Immature natural killer cell (primary cell): ENCODE measurements at regions not wholly inside any gene's neighbourhood (a gene's known extent, or its start where the extent isn't known, plus 50 kb on each side); places are given as distances from the start of the nearest gene placed in this dataset.

ENCODE experiments used
- DNase-seq, 3 donors: peaks; one replicate each; pipeline ENCODE4 v3.0.0; 2022; ENCODE audit warnings: mixed read lengths in 1 of 3
- H3K27ac Mint-ChIP-seq, 6 donors: one replicate each; pipeline ENCODE4 v1.8.0; 2020; ENCODE audit warnings: mixed read lengths in 6 of 6, mild to moderate bottlenecking in 5 of 6, inconsistent platforms in 4 of 6, moderate library complexity in 3 of 6
- H3K27me3 Mint-ChIP-seq, 3 donors: one replicate each; pipeline ENCODE4 v1.8.0; 2020 to 2021; ENCODE audit warnings: low read depth in 3 of 3, mild to moderate bottlenecking in 3 of 3, mixed read lengths in 3 of 3, moderate library complexity in 3 of 3, inconsistent platforms in 1 of 3
- H3K36me3 Mint-ChIP-seq, 3 donors: one replicate each; pipeline ENCODE4 v1.8.0; 2020; ENCODE audit warnings: mixed read lengths in 3 of 3, inconsistent platforms in 2 of 3, mild to moderate bottlenecking in 2 of 3
- H3K4me1 Mint-ChIP-seq, 2 donors: one replicate each; pipeline ENCODE4 v1.8.0; 2020; ENCODE audit warnings: inconsistent platforms in 2 of 2, mild to moderate bottlenecking in 2 of 2, mixed read lengths in 2 of 2, moderate library complexity in 1 of 2
- H3K4me3 Mint-ChIP-seq, 5 donors: one replicate each; pipeline ENCODE4 v1.8.0; 2020; ENCODE audit warnings: mild to moderate bottlenecking in 5 of 5, mixed read lengths in 5 of 5, inconsistent platforms in 3 of 5, moderate library complexity in 3 of 5
- H3K9me3 Mint-ChIP-seq, 6 donors: one replicate each; pipeline ENCODE4 v1.8.0; 2020; ENCODE audit warnings: mild to moderate bottlenecking in 6 of 6, mixed read lengths in 6 of 6, inconsistent platforms in 4 of 6, moderate library complexity in 3 of 6

DNA sequence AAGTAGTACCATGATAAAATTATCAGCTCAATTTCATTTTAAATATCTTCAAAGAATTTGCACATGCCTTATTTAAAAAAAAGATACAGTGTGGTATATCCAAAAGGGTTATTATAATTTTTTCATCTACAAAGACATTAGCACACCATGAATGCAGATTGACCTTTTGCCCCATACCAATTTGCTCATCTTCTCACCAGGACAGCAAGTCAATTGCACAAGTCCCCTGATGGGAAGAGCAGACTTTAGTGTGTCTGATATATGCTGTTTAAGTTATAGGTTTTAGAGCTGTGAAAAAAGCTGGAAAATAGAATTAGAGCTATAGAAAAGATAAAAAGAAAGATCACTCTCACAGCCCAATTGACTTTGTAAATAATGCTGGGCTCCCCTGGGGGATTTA, 325.8 kb upstream of the CDH6 start:
- Mint-ChIP-seq H3K9me3 (peaks cover 6 to 31% (median 18%) of the 10 kb centered on the region in 6 donors), H3K4me3 (no peak overlapping the region), H3K27ac (no peak overlapping the region), H3K4me1 (no peaks in the 10 kb centered on the region), H3K27me3 (peaks cover 0 to 4% (median 0%) of the 10 kb centered on the region in 3 donors), H3K36me3 (peaks cover 0 to 4% (median 0%) of the 10 kb centered on the region in 3 donors)
- DNase-seq, result no peak

DNA sequence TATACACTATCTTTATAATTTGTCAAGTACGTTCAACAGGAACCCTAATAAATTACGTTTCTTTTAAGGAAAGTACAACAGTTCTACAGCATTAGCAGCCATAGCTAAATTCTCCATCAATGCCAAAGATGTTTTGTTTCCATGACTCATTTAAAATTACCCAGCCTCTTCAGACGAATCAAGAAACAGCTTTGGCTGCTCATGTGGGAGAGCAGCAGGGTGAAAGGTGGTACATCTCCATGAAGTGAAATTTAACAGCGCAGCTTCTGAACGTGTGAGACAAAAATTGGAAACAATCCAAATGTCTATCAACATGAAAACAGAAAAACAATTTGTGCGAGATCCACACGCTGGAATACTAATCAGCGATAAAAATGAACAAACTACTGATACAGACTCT, 327.3 kb upstream of the CDH6 start:
- Mint-ChIP-seq H3K4me1 (no peaks in the 10 kb centered on the region), H3K9me3 (peaks cover 6 to 21% (median 13%) of the 10 kb centered on the region in 6 donors), H3K4me3 (no peak overlapping the region), H3K36me3 (no peaks in the 10 kb centered on the region), H3K27ac (no peak overlapping the region), H3K27me3 (peaks cover 0 to 4% (median 0%) of the 10 kb centered on the region in 3 donors)
- no peak for DNase-seq

DNA sequence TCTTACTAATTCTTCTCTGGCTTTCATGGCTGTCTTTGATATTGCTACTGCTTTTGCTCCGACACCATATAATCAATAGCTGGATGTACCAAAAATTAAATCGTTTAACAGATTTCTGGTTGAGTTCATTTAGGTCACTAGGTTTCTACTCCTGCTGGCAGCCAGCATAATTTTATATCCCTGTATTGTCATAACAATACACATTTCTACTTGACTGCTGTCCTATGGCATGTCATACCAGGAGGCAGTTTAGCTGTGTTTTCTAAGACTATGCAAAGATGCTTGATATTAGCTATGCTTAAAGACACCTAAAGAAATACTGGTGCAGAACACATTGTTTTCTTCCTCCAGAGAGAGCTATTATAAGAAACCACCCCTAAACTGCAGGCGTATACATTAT, 337.2 kb upstream of the CDH6 start:
- Mint-ChIP-seq H3K9me3 (peaks cover 9 to 56% (median 25%) of the 10 kb centered on the region in 6 donors), H3K4me1 (no peaks in the 10 kb centered on the region), H3K27me3 (no peaks in the 10 kb centered on the region), H3K27ac (no peak overlapping the region), H3K4me3 (no peak overlapping the region), H3K36me3 (no peaks in the 10 kb centered on the region)
- DNase-seq, result no peak

DNA sequence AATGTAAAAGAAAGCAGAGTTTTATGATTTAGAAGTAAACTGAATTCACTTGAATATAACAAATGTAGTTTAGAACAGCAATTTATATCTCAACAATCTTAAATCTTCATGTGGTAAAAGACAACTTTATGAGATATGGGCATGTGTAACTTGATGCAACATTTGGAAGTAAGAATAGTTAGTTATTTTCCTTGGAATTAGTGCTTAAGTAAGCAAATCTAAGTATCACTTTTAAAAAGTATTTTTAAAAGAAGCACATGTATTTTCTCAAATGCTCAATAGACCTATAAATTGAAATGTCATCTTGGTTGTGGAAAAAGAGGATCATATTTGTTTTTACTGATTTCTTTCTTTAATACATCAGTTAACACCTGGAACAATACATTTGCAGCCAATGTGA, 340.3 kb upstream of the CDH6 start:
- Mint-ChIP-seq H3K27me3 (peaks cover 0 to 2% (median 0%) of the 10 kb centered on the region in 3 donors), H3K9me3 (peaks cover 10 to 42% (median 17%) of the 10 kb centered on the region in 6 donors), H3K4me3 (no peak overlapping the region), H3K27ac (no peak overlapping the region), H3K4me1 (no peaks in the 10 kb centered on the region), H3K36me3 (no peaks in the 10 kb centered on the region)
- no peak for DNase-seq

DNA sequence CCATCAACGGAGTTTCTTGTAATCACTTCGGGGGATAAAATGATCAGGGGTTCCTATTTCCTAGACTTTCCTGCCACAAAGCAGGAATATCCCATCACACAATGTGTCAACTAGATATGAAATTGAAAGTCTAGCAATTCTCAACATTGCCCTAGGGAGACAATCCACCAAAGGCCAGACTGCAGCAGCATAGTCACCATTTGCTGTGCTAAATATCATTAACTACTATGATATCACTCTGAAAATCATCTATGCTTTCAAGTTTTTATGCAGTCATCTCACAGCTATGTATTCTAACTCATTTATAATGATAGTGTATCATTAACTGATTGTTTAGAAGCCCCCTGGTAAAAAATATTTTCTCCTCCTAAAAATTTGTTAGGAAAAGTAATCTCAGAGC, 342.6 kb upstream of the CDH6 start:
- H3K9me3 Mint-ChIP-seq, result peaks cover 6 to 29% (median 15%) of the 10 kb centered on the region in 6 donors
- H3K4me1 Mint-ChIP-seq, result no peaks in the 10 kb centered on the region
- no peak overlapping the region for H3K4me3 Mint-ChIP-seq

DNA sequence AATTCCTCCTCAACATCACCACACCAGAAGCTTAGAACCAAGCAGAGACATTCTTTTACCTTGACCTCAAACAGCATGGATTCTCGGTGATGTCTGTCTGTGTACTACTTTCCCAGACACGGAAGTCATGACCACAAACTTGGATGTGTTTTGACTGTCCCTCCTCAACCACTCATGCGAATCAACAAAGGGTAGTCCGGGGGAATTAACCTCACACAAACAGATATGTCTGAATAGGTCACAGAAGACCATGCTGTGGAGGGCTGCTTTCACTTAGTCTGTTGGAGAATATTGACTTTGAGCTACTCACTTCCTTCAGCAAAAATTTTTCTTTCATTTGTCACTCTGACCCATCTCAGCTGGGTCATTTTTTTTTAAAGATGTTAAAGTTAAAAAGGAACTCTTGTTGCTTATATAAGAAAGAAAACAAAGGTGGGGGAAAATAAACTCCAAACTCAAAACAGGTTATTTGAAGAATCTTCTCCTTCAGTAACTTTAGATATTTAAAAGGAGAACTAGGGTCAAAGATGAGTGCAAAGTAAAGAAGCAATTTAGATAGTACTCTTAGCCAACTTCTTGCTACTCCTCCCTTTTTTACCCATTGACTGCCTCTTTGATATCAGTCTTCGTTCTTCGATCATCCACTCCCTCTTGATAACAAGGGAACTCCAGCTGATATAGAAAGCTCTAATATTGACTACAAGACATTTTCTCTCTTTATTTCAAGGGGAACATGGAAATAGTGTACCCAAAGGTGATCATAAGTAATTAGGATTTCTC, 343.4 kb upstream of the CDH6 start:
- H3K9me3 Mint-ChIP-seq, result peaks cover 2 to 27% (median 13%) of the 10 kb centered on the region in 6 donors
- no peaks in the 10 kb centered on the region for H3K36me3 Mint-ChIP-seq
- no peaks in the 10 kb centered on the region for H3K4me1 Mint-ChIP-seq
- H3K4me3 Mint-ChIP-seq, result no peak overlapping the region
- no peak overlapping the region for H3K27ac Mint-ChIP-seq
- H3K27me3 Mint-ChIP-seq, result peaks cover 0 to 4% (median 0%) of the 10 kb centered on the region in 3 donors
- no peak for DNase-seq

More for the DNA sequence above, 342.6 kb upstream of the CDH6 start:
- no peak for DNase-seq
- Mint-ChIP-seq H3K36me3 (no peaks in the 10 kb centered on the region), H3K27ac (no peak overlapping the region), H3K27me3 (peaks cover 0 to 4% (median 0%) of the 10 kb centered on the region in 3 donors)

DNA sequence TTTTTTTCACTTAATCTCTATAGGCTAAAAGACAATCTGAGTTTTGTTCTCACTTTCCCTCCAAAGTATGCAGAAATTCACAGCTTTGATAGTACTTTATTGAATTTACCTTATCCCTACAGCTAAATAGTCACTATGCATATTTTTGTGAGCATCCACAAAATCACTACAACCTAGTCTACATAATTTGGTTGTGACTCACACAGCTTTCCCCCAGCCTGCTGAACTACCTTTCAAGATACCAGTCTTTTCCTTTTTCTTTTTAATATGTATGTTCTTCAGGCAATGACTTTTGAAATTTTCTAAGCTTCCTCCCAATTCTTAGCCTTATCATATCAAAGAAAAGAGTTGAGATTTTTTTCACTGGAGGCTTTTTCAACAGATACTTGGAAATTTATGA, 347.3 kb upstream of the CDH6 start:
- H3K4me3 Mint-ChIP-seq, result no peak overlapping the region
- peaks cover 0 to 4% (median 2%) of the 10 kb centered on the region in 3 donors for H3K27me3 Mint-ChIP-seq
- no peaks in the 10 kb centered on the region for H3K4me1 Mint-ChIP-seq
- no peak for DNase-seq
- no peak overlapping the region for H3K27ac Mint-ChIP-seq
- H3K9me3 Mint-ChIP-seq, result peaks cover 3 to 30% (median 12%) of the 10 kb centered on the region in 6 donors
- H3K36me3 Mint-ChIP-seq, result no peaks in the 10 kb centered on the region

DNA sequence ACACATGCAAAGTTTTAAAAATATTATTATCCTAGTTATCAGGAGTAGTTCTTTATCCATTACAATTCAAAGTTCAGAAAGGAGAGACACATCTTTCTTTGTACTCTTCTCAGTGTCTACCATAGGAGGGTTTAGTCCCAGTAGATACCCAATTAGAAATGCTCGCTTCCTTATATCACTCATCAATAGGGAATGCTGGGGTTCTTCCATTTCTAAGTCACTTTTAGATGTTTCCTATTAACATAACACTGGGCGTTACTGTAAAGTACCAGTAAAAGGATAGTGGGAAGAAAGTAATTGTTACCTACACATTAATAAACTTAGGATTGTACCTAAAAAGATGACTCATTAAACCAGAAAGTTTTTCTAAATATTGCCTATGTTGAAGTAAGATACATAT, 348.3 kb upstream of the CDH6 start:
- Mint-ChIP-seq H3K36me3 (no peaks in the 10 kb centered on the region), H3K9me3 (peaks cover 3 to 36% (median 12%) of the 10 kb centered on the region in 6 donors), H3K4me3 (no peak overlapping the region), H3K27me3 (peaks cover 0 to 4% (median 2%) of the 10 kb centered on the region in 3 donors), H3K27ac (no peak overlapping the region), H3K4me1 (no peaks in the 10 kb centered on the region)
- no peak for DNase-seq

DNA sequence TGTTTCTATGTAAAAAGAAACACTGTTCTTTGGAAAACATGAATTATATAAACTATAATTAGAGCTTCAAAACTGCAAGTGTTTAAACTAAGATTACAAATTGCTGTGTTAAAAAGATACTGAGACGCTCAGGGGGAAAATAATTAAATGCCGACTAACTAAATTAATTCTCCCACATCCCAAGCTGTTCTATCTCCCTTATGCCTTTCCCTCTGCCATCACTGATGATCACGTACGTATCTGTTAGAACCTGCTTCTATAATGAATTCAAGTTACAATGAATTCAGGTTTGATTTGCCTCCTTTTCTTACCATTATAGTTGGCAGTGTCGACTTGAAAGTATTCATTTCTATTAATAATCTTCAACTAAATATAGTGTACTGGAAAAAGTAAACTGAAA, 349.9 kb upstream of the CDH6 start:
- Mint-ChIP-seq H3K36me3 (no peaks in the 10 kb centered on the region), H3K4me3 (no peak overlapping the region), H3K27ac (no peak overlapping the region), H3K27me3 (peaks cover 0 to 3% (median 2%) of the 10 kb centered on the region in 3 donors), H3K9me3 (peaks cover 4 to 42% (median 14%) of the 10 kb centered on the region in 6 donors), H3K4me1 (no peaks in the 10 kb centered on the region)
- DNase-seq, result no peak

DNA sequence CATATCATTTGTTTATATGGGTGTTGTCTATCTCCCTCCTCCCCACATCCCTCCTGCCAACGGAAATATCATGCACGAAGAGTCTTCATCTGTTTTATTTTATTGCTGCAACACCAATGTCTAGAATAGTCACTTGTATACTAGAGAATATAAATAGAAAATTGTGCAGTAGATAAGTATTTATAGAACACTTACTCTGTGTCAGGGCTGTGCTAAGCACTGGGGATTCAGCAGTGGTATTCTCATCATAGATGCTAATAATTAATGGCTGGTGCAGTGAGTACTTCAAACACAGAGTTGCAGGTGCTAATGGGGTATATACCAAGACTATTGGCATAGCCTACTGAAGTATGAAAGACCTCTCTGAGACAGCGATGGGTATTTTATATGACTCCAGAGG, 353.5 kb upstream of the CDH6 start:
- no peak for DNase-seq
- H3K27ac Mint-ChIP-seq, result no peak overlapping the region
- H3K4me1 Mint-ChIP-seq, result no peaks in the 10 kb centered on the region
- no peak overlapping the region for H3K4me3 Mint-ChIP-seq
- H3K9me3 Mint-ChIP-seq, result peaks cover 7 to 58% (median 18%) of the 10 kb centered on the region in 6 donors
- H3K36me3 Mint-ChIP-seq, result no peaks in the 10 kb centered on the region
- H3K27me3 Mint-ChIP-seq, result peaks cover 0 to 2% (median 1%) of the 10 kb centered on the region in 3 donors

DNA sequence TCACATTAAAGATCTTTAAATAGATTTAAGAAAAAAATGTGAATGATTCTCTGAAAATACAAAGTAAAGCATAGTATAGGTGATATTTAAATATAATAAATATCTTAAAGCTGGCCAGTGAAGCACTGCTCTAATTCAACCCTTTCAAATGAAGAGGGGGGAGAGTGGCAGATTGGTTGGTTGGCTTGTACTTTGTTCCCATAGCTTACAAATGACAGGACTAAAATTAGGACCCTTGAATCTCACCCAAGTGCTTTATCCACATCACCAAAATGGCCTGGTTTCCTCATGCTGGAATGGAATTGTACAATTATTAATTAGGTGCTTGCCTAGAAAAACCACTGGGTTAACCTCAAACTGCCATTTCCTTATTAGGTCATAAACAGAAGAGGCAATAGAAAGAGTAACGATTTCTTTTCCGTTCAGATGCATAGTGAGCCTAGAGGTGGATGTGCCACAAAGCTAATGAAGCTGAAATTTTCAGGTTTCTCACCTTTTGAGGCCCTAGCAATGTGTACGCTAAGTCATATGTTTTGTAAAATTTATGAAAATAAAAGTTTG, 354.5 kb upstream of the CDH6 start:
- no peak overlapping the region for H3K4me3 Mint-ChIP-seq
- H3K4me1 Mint-ChIP-seq, result no peaks in the 10 kb centered on the region
- H3K27ac Mint-ChIP-seq, result no peak overlapping the region
- H3K27me3 Mint-ChIP-seq, result peaks cover 0 to 2% (median 1%) of the 10 kb centered on the region in 3 donors
- H3K36me3 Mint-ChIP-seq, result no peaks in the 10 kb centered on the region
- no peak for DNase-seq
- peaks cover 7 to 59% (median 23%) of the 10 kb centered on the region in 6 donors for H3K9me3 Mint-ChIP-seq

DNA sequence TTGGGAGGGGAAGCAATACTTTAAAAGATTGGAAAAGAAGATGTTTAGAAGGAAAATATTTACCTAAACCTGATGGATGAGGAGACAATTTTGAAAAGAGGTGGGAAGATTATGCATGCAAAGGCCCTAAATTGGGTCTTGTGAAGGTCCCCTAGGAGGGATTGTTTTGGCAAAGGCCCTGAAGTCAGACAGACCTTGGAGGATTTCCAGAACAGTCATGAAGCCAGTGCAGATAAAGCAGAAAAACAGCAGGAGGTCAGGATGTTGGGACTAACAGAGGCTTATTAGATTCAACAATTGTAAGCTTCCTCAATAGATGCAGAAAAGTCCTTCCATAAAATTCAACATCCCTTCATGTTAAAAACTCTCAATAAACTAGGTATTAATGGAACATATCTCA, 361.0 kb upstream of the CDH6 start:
- H3K27ac Mint-ChIP-seq, result no peak overlapping the region
- H3K27me3 Mint-ChIP-seq, result no peaks in the 10 kb centered on the region
- H3K9me3 Mint-ChIP-seq, result peaks cover 13 to 56% (median 28%) of the 10 kb centered on the region in 6 donors
- DNase-seq, result no peak
- H3K4me3 Mint-ChIP-seq, result no peak overlapping the region
- H3K36me3 Mint-ChIP-seq, result peaks cover 0 to 4% (median 0%) of the 10 kb centered on the region in 3 donors
- H3K4me1 Mint-ChIP-seq, result no peaks in the 10 kb centered on the region

DNA sequence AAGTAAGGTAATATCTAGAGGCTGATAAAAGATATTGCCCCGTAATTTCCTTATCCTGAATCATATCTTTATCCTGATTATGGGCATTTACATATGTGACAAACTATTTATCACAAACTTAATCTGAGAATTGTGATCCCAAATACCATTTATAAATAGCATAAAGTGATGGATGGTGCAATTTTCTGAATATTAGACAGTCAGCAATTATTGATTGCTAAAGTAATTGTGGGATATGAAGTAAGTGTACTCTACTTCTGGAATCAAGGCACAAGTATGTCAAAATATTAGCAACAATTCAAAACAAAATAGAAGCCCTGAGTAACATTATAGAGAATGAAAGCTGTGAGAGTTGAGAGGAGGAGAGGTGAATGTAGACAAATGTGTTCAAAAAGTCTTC, 361.9 kb upstream of the CDH6 start:
- Mint-ChIP-seq H3K4me3 (no peak overlapping the region), H3K9me3 (peaks cover 13 to 56% (median 32%) of the 10 kb centered on the region in 6 donors), H3K4me1 (no peaks in the 10 kb centered on the region), H3K27ac (no peak overlapping the region), H3K27me3 (no peaks in the 10 kb centered on the region), H3K36me3 (peaks cover 0 to 4% (median 0%) of the 10 kb centered on the region in 3 donors)
- no peak for DNase-seq

DNA sequence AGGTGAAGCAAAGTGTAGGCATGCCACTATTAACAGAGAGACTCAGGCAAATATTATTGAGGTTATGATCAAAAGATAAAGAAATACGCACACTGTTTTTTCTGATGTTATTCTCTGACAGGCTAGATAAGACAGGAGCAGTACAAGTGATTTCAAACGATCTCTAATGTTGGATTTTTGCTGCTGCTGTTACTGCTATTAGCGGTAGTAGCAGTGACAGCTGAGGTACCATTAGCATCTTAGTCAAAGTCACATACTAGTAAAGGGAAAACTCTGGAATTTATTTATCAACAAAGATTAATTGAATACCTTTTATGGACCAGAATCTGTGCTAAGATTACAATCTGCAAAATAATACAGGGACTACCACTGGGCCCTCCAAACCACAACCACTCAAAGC, 362.4 kb upstream of the CDH6 start:
- H3K4me1 Mint-ChIP-seq, result no peaks in the 10 kb centered on the region
- peaks cover 10 to 56% (median 32%) of the 10 kb centered on the region in 6 donors for H3K9me3 Mint-ChIP-seq
- no peak overlapping the region for H3K27ac Mint-ChIP-seq
- H3K4me3 Mint-ChIP-seq, result no peak overlapping the region
- H3K36me3 Mint-ChIP-seq, result peaks cover 0 to 4% (median 0%) of the 10 kb centered on the region in 3 donors
- no peaks in the 10 kb centered on the region for H3K27me3 Mint-ChIP-seq
- no peak for DNase-seq
